ENCODE measurements at regions not wholly inside any gene's neighbourhood (a gene's known extent, or its start where the extent isn't known, plus 50 kb on each side); places are given as distances from the start of the nearest gene placed in this dataset.

DNA sequence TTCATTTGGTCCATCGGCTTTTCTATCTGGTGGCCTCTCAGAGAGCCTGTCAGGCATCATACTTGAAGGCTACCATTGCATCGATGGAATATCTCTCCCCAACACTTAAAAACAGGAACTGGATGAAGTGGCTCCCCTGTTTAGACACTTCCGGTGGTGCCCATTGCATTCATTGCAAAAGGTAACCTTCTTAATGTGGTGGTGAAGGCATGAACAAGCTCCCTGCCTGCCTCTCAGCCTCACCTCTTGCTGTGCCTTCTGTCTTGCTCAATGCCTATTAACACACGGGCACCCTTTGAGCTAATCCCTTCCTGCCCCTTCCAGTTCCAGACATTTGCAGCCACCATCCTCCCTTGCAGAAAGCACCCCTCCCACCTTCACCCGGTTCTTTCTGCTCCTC lies 233.1 kb upstream of the MSX2 start:
- no peaks in the 10 kb centered on the region for H3K4me1 ChIP-seq (ENCODE audit: control insufficient read depth, insufficient read depth, low read length)
- ChIA-PET POLR2A (no interaction called here), CTCF (interaction anchor here (0.6 kb wide), 1 partner anchor 1038 kb away, joined by 4 read pairs; no protein-coding TSS in a partner anchor)
- DNase-seq (ENCODE audit: low read depth, low spot score) (no peak), ATAC-seq (no peak)
- in situ Hi-C loops (cut with HindIII; ENCODE audit: low pct_unique_long_range_greater_than_20kb, low sequenced_read_pairs), result no loop called here
- BruUV-seq (replicated peaks), result no TSS peak
- no peak overlapping the region for H3K27ac ChIP-seq (ENCODE audit: low read length)
- intact Hi-C loops (cut with micrococcal nuclease; ENCODE audit: unreplicated experiment), result no loop called here
- no peaks in the 10 kb centered on the region for H3K9me3 ChIP-seq (ENCODE audit: control insufficient read depth, insufficient read depth, low read depth, low read length)
- H3K36me3 ChIP-seq (ENCODE audit: control insufficient read depth, insufficient read depth, low read length), result no peaks in the 10 kb centered on the region
- TF ChIP-seq SIN3A (IDR thresholded peaks at IDR 0.05; ENCODE audit: borderline replicate concordance, insufficient read depth, low read depth, low read length), result no peak
- H3K27me3 ChIP-seq (ENCODE audit: control insufficient read depth, insufficient read depth, low read length), result no peaks in the 10 kb centered on the region
- no peak overlapping the region for H3K4me3 ChIP-seq (ENCODE audit: low read depth in 2 of 2, low read length in 2 of 2)

DNA sequence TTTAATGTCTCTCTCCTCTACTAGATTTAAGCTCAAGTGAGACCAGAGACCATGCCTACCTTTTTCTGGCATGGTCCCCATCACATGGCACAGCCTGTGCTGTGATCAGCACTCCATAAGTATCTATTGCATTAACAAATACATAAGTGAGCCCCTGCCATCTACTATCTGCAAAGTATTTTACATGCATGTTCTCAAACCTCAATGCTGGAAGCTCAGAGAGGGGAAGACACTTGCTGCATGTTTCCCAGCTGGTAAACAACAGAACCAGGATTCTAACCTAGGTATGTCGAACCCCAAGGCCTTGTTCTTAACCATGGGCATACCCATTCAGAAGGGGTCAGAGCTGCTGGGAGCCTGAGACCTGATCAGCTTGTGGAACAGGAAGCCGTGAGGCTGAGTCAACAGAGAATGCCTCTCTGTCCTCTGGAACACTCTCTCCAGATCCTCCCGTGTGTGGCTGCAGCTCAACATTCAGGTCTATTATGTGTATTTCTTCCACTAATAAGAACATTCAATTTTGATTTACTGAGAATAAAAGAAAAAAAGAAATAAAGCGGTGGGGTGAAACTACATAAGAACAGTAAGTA lies 232.5 kb upstream of the MSX2 start:
- ChIA-PET CTCF (interaction anchor here (0.6 kb wide), 1 partner anchor 1039 kb away, joined by 4 read pairs; no protein-coding TSS in a partner anchor), POLR2A (interaction anchor here (0.6 kb wide), 1 partner anchor 227 kb away, joined by 5 read pairs; no protein-coding TSS in a partner anchor)
- intact Hi-C loops (cut with micrococcal nuclease; ENCODE audit: unreplicated experiment) (no loop called here), in situ Hi-C loops (cut with HindIII; ENCODE audit: low pct_unique_long_range_greater_than_20kb, low sequenced_read_pairs) (no loop called here)
- Histone ChIP-seq H3K9me3 (ENCODE audit: control insufficient read depth, insufficient read depth, low read depth, low read length) (no peaks in the 10 kb centered on the region), H3K36me3 (ENCODE audit: control insufficient read depth, insufficient read depth, low read length) (no peaks in the 10 kb centered on the region), H3K4me3 (ENCODE audit: low read depth in 2 of 2, low read length in 2 of 2) (no peak overlapping the region), H3K4me1 (ENCODE audit: control insufficient read depth, insufficient read depth, low read length) (no peaks in the 10 kb centered on the region), H3K27ac (ENCODE audit: low read length) (no peak overlapping the region), H3K27me3 (ENCODE audit: control insufficient read depth, insufficient read depth, low read length) (no peaks in the 10 kb centered on the region)
- BruUV-seq (replicated peaks), result no TSS peak
- no peak for DNase-seq (ENCODE audit: low read depth, low spot score)
- no peak for ATAC-seq
- TF ChIP-seq SIN3A (IDR thresholded peaks at IDR 0.05; ENCODE audit: borderline replicate concordance, insufficient read depth, low read depth, low read length) (no peak), TCF7L2 (IDR thresholded peaks at IDR 0.05; ENCODE audit: low read depth, low read length) (no peak), POLR2AphosphoS5 (IDR thresholded peaks at IDR 0.05; ENCODE audit: low read depth, low read length) (no peak)
- TF ChIP-seq, protein P1, sequence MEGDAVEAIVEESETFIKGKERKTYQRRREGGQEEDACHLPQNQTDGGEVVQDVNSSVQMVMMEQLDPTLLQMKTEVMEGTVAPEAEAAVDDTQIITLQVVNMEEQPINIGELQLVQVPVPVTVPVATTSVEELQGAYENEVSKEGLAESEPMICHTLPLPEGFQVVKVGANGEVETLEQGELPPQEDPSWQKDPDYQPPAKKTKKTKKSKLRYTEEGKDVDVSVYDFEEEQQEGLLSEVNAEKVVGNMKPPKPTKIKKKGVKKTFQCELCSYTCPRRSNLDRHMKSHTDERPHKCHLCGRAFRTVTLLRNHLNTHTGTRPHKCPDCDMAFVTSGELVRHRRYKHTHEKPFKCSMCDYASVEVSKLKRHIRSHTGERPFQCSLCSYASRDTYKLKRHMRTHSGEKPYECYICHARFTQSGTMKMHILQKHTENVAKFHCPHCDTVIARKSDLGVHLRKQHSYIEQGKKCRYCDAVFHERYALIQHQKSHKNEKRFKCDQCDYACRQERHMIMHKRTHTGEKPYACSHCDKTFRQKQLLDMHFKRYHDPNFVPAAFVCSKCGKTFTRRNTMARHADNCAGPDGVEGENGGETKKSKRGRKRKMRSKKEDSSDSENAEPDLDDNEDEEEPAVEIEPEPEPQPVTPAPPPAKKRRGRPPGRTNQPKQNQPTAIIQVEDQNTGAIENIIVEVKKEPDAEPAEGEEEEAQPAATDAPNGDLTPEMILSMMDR (IDR thresholded peaks at IDR 0.05), result no peak
- TF ChIP-seq, protein P2, sequence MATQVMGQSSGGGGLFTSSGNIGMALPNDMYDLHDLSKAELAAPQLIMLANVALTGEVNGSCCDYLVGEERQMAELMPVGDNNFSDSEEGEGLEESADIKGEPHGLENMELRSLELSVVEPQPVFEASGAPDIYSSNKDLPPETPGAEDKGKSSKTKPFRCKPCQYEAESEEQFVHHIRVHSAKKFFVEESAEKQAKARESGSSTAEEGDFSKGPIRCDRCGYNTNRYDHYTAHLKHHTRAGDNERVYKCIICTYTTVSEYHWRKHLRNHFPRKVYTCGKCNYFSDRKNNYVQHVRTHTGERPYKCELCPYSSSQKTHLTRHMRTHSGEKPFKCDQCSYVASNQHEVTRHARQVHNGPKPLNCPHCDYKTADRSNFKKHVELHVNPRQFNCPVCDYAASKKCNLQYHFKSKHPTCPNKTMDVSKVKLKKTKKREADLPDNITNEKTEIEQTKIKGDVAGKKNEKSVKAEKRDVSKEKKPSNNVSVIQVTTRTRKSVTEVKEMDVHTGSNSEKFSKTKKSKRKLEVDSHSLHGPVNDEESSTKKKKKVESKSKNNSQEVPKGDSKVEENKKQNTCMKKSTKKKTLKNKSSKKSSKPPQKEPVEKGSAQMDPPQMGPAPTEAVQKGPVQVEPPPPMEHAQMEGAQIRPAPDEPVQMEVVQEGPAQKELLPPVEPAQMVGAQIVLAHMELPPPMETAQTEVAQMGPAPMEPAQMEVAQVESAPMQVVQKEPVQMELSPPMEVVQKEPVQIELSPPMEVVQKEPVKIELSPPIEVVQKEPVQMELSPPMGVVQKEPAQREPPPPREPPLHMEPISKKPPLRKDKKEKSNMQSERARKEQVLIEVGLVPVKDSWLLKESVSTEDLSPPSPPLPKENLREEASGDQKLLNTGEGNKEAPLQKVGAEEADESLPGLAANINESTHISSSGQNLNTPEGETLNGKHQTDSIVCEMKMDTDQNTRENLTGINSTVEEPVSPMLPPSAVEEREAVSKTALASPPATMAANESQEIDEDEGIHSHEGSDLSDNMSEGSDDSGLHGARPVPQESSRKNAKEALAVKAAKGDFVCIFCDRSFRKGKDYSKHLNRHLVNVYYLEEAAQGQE (IDR thresholded peaks at IDR 0.05; ENCODE audit: insufficient read depth in 1 of 2, low read depth in 2 of 2, low read length in 1 of 2), result no peak

DNA sequence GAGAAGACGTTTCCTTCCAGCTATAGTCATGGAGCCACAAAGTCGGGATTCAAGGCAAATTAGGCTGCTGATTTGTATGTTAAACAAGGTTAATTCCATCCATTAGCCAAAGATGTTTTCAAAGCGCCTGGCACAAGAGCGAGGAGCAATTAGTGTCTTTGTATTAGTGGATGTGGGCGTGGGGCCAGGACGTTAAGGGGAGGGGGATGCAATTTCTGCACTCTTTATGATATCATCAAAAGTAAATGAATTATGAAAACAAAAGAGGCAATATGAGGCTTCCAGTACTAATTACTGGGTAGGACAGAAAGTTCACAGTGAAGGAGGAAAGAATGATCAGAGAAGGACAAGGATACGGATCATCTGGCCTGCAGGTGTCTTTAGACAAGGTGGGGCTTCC lies 230.9 kb upstream of the MSX2 start:
- CTCF ChIA-PET, result no interaction called here
- in situ Hi-C loops (cut with HindIII; ENCODE audit: low pct_unique_long_range_greater_than_20kb, low sequenced_read_pairs), result no loop called here

More for the DNA sequence above, 230.9 kb upstream of the MSX2 start:
- H3K4me1 ChIP-seq (ENCODE audit: control insufficient read depth, insufficient read depth, low read length), result no peaks in the 10 kb centered on the region
- no peak for DNase-seq (ENCODE audit: low read depth, low spot score)
- H3K36me3 ChIP-seq (ENCODE audit: control insufficient read depth, insufficient read depth, low read length), result no peaks in the 10 kb centered on the region
- POLR2A ChIA-PET, result no interaction called here
- TF ChIP-seq, protein P1 (IDR thresholded peaks at IDR 0.05), result no peak
- TF ChIP-seq SIN3A (IDR thresholded peaks at IDR 0.05; ENCODE audit: borderline replicate concordance, insufficient read depth, low read depth, low read length), result no peak
- no peak for TF ChIP-seq POLR2AphosphoS5 (IDR thresholded peaks at IDR 0.05; ENCODE audit: low read depth, low read length)
- TF ChIP-seq TCF7L2 (IDR thresholded peaks at IDR 0.05; ENCODE audit: low read depth, low read length), result no peak
- TF ChIP-seq, protein P2 (IDR thresholded peaks at IDR 0.05; ENCODE audit: insufficient read depth in 1 of 2, low read depth in 2 of 2, low read length in 1 of 2), result no peak
- ATAC-seq, result no peak
- no TSS peak for BruUV-seq (replicated peaks)
- intact Hi-C loops (cut with micrococcal nuclease; ENCODE audit: unreplicated experiment), result no loop called here
- H3K9me3 ChIP-seq (ENCODE audit: control insufficient read depth, insufficient read depth, low read depth, low read length), result peaks cover 11% of the 10 kb centered on the region; the same call in 1 of the 2 replicates
- no peak overlapping the region; the same call in 1 of the 2 replicates for H3K27ac ChIP-seq (ENCODE audit: low read length)
- no peak overlapping the region for H3K4me3 ChIP-seq (ENCODE audit: low read depth in 2 of 2, low read length in 2 of 2)
- H3K27me3 ChIP-seq (ENCODE audit: control insufficient read depth, insufficient read depth, low read length), result no peaks in the 10 kb centered on the region

All from Panc1 (cell line).